Coronary artery (tissue), 2 donors: ENCODE measurements at regions not wholly inside any gene's neighbourhood (a gene's known extent, or its start where the extent isn't known, plus 50 kb on each side); places are given as distances from the start of the nearest gene placed in this dataset.

Source experiments
- DNase-seq: peaks from one replicate; pipeline ENCODE4 v3.0.0-alpha.2; 2017; ENCODE audit warnings: low spot score
- H3K27ac ChIP-seq, 2 donors: fragments of 200-600 bp; sonication (generic); one replicate each; pipeline ENCODE4 v1.5.1; 2016 to 2019
- H3K4me3 ChIP-seq: fragments of 200-600 bp; sonication (generic); 2 replicates; pipeline ENCODE4 v1.5.1; 2016; ENCODE audit warnings: mild to moderate bottlenecking, moderate library complexity
- CTCF ChIP-seq: fragments of 200-600 bp; sonication (generic); IDR thresholded peaks from one replicate; pipeline ENCODE4 v1.5.1; 2019; ENCODE audit warnings: antibody characterized with exemption

GRCh38 chr15:62909257-62909656 lies 133.3 kb upstream of the TPM1 start:
- no peak overlapping the region for H3K4me3 ChIP-seq
- TF ChIP-seq CTCF = no peak
- H3K27ac ChIP-seq = no peak overlapping the region
- no peak for DNase-seq

- no peak for TF ChIP-seq CTCF
- H3K27ac ChIP-seq = no peak overlapping the region
- no peak for DNase-seq
- H3K4me3 ChIP-seq = no peak overlapping the region
These were observed 130.3 kb upstream of the TPM1 start for GRCh38 chr15:62912282-62912681.

- Histone ChIP-seq H3K4me3 (no peak overlapping the region), H3K27ac (no peak overlapping the region)
- no peak for DNase-seq
- no peak for TF ChIP-seq CTCF
These were observed 129.7 kb upstream of the TPM1 start for GRCh38 chr15:62912808-62913207.

- H3K27ac ChIP-seq = no peak overlapping the region
- no peak for DNase-seq
- TF ChIP-seq CTCF = no peak
- H3K4me3 ChIP-seq = no peak overlapping the region
These were observed 129.3 kb upstream of the TPM1 start for GRCh38 chr15:62913246-62913645.

- DNase-seq = no peak
- Histone ChIP-seq H3K4me3 (no peak overlapping the region), H3K27ac (no peak overlapping the region)
- TF ChIP-seq CTCF = no peak
These were observed 128.0 kb upstream of the TPM1 start for GRCh38 chr15:62914461-62915079.

- DNase-seq = no peak
- TF ChIP-seq CTCF = no peak
- Histone ChIP-seq H3K4me3 (no peak overlapping the region), H3K27ac (peak overlapping the region; percentile 46 to 64)
These were observed 121.7 kb upstream of the TPM1 start for GRCh38 chr15:62920682-62921502.

GRCh38 chr15:62922514-62922913 lies 120.0 kb upstream of the TPM1 start:
- no peak for TF ChIP-seq CTCF
- no peak overlapping the region for H3K4me3 ChIP-seq
- DNase-seq = no peak
- H3K27ac ChIP-seq = peak overlapping the region; percentile 1 to 70
